ENCODE measurements at regions not wholly inside any gene's neighbourhood (a gene's known extent, or its start where the extent isn't known, plus 50 kb on each side); places are given as distances from the start of the nearest gene placed in this dataset.

DNA sequence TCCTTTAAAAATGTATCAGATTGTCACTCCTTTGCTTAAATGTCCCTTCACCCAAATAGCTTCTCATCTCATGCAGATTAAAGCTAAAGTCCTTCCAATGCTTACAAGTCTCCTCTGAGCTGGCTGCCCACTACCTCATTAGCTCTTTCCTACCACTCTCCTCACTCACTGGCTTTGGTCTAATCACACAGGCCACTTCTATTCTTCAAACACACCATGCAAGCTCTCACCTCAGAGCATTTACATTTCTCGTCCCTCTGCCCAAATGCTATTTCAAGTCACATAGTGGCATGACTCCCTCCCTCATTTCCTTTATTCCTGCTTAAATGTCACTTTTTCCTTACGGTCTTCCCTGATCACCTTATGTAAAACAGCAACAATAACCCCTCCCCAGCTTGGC, 110.6 kb upstream of the CMC1 start:
- ATAC-seq (ENCODE audit: low read depth) (no peak), DNase-seq (ENCODE audit: low spot score in 2 of 2) (no peak)
- no peaks in the 10 kb centered on the region for H3K4me1 Mint-ChIP-seq
- H3K27ac Mint-ChIP-seq, result no peak overlapping the region
- no peak overlapping the region for H3K4me3 Mint-ChIP-seq
- no peaks in the 10 kb centered on the region for H3K27me3 Mint-ChIP-seq
- no peaks in the 10 kb centered on the region for H3K9me3 Mint-ChIP-seq
- no peaks in the 10 kb centered on the region for H3K36me3 Mint-ChIP-seq

DNA sequence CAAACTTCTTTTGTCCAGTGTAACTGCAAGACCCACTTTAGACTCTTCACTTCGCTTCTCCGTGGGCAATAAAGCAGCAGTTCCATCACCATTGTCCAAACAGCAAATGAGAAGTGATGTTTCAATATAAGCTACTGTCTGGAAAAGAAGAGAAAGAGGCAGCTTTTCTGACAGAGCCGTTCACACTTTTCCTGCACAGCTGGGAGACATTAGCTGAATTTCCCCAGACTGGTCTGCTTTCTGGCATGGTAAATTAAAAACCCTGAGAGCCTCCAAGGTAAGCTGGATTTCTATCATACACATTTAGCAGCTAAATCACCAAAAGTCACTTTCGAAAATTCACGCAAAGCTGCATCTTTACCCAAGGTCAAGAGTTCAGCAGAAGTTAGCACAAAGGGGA, 108.5 kb upstream of the CMC1 start:
- ATAC-seq (ENCODE audit: low read depth), result no peak
- no peaks in the 10 kb centered on the region for H3K27me3 Mint-ChIP-seq
- H3K36me3 Mint-ChIP-seq, result no peaks in the 10 kb centered on the region
- H3K4me3 Mint-ChIP-seq, result no peak overlapping the region
- H3K4me1 Mint-ChIP-seq, result no peaks in the 10 kb centered on the region
- no peaks in the 10 kb centered on the region for H3K9me3 Mint-ChIP-seq
- no peak overlapping the region for H3K27ac Mint-ChIP-seq
- DNase-seq (ENCODE audit: low spot score in 2 of 2), result no peak

DNA sequence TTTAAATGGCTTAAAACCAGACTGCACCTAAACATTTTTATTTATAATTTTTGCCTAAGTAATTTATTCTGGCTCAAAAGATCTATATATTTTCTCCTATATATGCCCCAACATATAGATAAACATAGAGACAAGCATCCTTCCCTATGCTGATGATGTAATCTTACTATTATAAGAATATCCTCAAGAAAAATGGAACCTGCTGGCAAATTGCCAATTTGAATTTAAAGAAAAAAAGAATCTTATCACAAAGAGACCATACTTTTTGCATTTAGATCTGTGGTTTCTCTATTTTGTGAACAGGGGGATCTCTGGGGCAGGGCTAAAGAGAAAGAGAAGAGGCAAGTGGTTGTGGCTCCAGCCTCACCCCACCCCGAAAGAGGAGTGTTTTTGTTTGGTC, 107.2 kb upstream of the CMC1 start:
- ATAC-seq (ENCODE audit: low read depth), result no peak
- H3K36me3 Mint-ChIP-seq, result no peaks in the 10 kb centered on the region

GRCh38 chr3:28134792-28135375, 106.5 kb upstream of the CMC1 start:
- no peaks in the 10 kb centered on the region for H3K27me3 Mint-ChIP-seq
- no peak overlapping the region for H3K4me3 Mint-ChIP-seq
- H3K27ac Mint-ChIP-seq, result no peak overlapping the region
- H3K9me3 Mint-ChIP-seq, result no peaks in the 10 kb centered on the region
- H3K36me3 Mint-ChIP-seq, result no peaks in the 10 kb centered on the region
- ATAC-seq (ENCODE audit: low read depth) (no peak), DNase-seq (ENCODE audit: low spot score in 2 of 2) (no peak)
- no peaks in the 10 kb centered on the region for H3K4me1 Mint-ChIP-seq

More for the DNA sequence above, 107.2 kb upstream of the CMC1 start:
- DNase-seq (ENCODE audit: low spot score in 2 of 2), result no peak
- Mint-ChIP-seq H3K4me1 (no peaks in the 10 kb centered on the region), H3K27ac (no peak overlapping the region), H3K27me3 (no peaks in the 10 kb centered on the region), H3K4me3 (no peak overlapping the region), H3K9me3 (no peaks in the 10 kb centered on the region)

DNA sequence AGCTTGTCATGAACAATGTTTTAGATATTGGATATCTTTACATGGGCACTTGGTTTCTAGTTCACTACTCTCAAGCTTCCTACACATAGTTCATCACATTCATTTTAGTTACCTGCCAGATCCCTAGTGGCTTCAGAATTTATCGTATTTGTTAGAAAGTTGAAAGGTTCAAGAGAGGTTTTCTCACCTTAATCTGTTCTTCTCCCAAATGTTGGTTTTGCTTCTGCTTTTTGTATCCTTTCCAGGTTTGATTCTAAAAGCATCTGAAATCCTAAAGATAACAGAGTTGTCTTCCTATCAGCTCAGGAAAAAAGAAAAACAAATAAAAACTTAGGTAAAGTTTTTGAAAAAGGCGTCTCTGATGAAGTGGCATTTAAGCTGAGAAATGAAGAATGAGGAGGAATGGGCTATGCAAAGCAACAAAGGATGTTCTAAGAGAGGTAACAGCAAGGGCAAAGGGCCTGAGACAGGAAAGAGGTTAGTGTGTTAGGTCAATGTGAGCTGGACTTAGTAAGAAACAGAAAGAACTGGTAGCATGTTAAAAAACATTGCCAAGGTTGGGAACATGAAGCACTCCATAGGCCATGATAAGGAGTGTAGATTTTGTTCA, 104.7 kb upstream of the CMC1 start:
- Mint-ChIP-seq H3K36me3 (no peaks in the 10 kb centered on the region), H3K9me3 (no peaks in the 10 kb centered on the region), H3K4me1 (no peaks in the 10 kb centered on the region), H3K27ac (no peak overlapping the region), H3K4me3 (no peak overlapping the region), H3K27me3 (peaks cover 2% of the 10 kb centered on the region)
- ATAC-seq (ENCODE audit: low read depth) (no peak), DNase-seq (ENCODE audit: low spot score in 2 of 2) (no peak)

GRCh38 chr3:28138043-28138610, 103.3 kb upstream of the CMC1 start:
- DNase-seq (ENCODE audit: low spot score in 2 of 2), result no peak
- Mint-ChIP-seq H3K27me3 (peaks cover 2% of the 10 kb centered on the region), H3K27ac (no peak overlapping the region), H3K9me3 (no peaks in the 10 kb centered on the region), H3K36me3 (no peaks in the 10 kb centered on the region), H3K4me3 (no peak overlapping the region), H3K4me1 (no peaks in the 10 kb centered on the region)
- no peak for ATAC-seq (ENCODE audit: low read depth)

DNA sequence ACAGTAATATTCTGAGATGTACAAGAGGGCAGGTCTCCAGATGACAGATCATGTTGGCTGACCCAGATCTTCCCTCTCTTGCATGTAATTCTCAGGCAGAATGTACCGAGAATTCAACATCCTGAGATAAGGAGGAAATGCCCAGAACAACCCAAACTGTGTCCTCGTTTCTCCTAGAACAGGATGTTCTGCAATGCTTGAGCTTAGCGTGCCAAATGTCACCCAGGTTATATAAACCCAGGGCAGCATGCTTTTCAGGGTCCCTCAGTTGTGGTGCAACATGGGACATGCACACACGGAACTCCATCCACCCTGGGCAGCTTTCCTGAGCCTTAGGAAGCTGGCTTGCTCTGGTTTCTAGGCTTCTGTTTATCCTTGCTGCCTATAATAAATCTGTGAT, 102.1 kb upstream of the CMC1 start:
- Mint-ChIP-seq H3K27ac (no peak overlapping the region), H3K4me1 (no peaks in the 10 kb centered on the region), H3K4me3 (no peak overlapping the region), H3K36me3 (no peaks in the 10 kb centered on the region), H3K9me3 (no peaks in the 10 kb centered on the region), H3K27me3 (peaks cover 2% of the 10 kb centered on the region)
- no peak for ATAC-seq (ENCODE audit: low read depth)
- no peak for DNase-seq (ENCODE audit: low spot score in 2 of 2)

- no peak for DNase-seq (ENCODE audit: low spot score in 2 of 2)
- H3K9me3 Mint-ChIP-seq, result no peaks in the 10 kb centered on the region
- no peaks in the 10 kb centered on the region for H3K36me3 Mint-ChIP-seq
- H3K4me1 Mint-ChIP-seq, result no peaks in the 10 kb centered on the region
- no peak overlapping the region for H3K27ac Mint-ChIP-seq
- no peak overlapping the region for H3K4me3 Mint-ChIP-seq
- ATAC-seq (ENCODE audit: low read depth), result no peak
- peaks cover 2% of the 10 kb centered on the region for H3K27me3 Mint-ChIP-seq
Observed at GRCh38 chr3:28139967-28140634, 101.3 kb upstream of the CMC1 start.

GRCh38 chr3:28140664-28141063, 100.8 kb upstream of the CMC1 start:
- no peak for DNase-seq (ENCODE audit: low spot score in 2 of 2)
- peaks cover 2% of the 10 kb centered on the region for H3K27me3 Mint-ChIP-seq
- H3K9me3 Mint-ChIP-seq, result no peaks in the 10 kb centered on the region
- no peak overlapping the region for H3K27ac Mint-ChIP-seq
- ATAC-seq (ENCODE audit: low read depth), result no peak
- H3K36me3 Mint-ChIP-seq, result no peaks in the 10 kb centered on the region
- no peak overlapping the region for H3K4me3 Mint-ChIP-seq
- H3K4me1 Mint-ChIP-seq, result no peaks in the 10 kb centered on the region

- ATAC-seq (ENCODE audit: low read depth) (no peak), DNase-seq (ENCODE audit: low spot score in 2 of 2) (no peak)
- Mint-ChIP-seq H3K4me3 (no peak overlapping the region), H3K9me3 (no peaks in the 10 kb centered on the region), H3K4me1 (no peaks in the 10 kb centered on the region), H3K27me3 (peaks cover 1% of the 10 kb centered on the region), H3K36me3 (no peaks in the 10 kb centered on the region), H3K27ac (no peak overlapping the region)
Observed at GRCh38 chr3:28149960-28150359, 91.5 kb upstream of the CMC1 start.

DNA sequence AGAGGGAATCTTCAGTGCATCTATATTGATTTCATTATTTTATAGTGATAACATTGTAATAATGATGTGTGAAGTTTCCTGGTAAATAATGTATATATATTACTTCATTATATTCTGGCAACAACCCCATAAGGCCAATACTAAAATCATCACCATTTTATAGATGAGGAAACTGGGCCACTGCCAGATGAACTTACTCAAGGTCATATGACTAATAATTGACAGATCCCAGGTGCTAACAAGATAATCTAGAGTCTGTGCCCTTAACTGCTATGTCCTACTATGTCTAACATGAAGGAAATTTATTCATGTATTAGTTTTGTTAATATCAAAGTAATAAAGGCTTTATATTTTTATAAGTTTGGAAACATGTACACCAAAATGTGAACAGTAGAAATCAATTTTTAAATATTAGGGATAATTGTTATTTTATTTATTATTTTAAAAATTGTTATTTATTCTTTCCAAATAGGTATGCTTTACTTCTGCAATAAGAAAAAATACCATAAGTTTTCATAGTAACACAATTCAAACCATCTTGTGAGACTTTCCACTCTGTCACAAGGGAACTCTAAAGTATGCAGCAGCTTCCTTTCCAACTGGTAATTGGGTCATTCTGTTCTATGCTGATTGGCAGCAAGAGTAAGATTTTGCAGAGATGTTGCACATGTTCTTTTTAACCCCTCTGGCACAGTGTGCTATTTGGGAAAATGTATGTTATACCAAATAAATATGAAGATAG, 90.8 kb upstream of the CMC1 start:
- Mint-ChIP-seq H3K4me1 (no peaks in the 10 kb centered on the region), H3K4me3 (no peak overlapping the region), H3K9me3 (no peaks in the 10 kb centered on the region), H3K36me3 (no peaks in the 10 kb centered on the region), H3K27ac (no peak overlapping the region), H3K27me3 (peaks cover 5% of the 10 kb centered on the region)
- ATAC-seq (ENCODE audit: low read depth) (no peak), DNase-seq (ENCODE audit: low spot score in 2 of 2) (no peak)

- no peak for ATAC-seq (ENCODE audit: low read depth)
- no peak overlapping the region for H3K4me3 Mint-ChIP-seq
- H3K27me3 Mint-ChIP-seq, result peaks cover 5% of the 10 kb centered on the region
Observed at GRCh38 chr3:28151207-28151550, 90.2 kb upstream of the CMC1 start.

GRCh38 chr3:28151608-28152228, 89.7 kb upstream of the CMC1 start:
- no peaks in the 10 kb centered on the region for H3K4me1 Mint-ChIP-seq
- DNase-seq (ENCODE audit: low spot score in 2 of 2) (no peak), ATAC-seq (ENCODE audit: low read depth) (no peak)
- no peaks in the 10 kb centered on the region for H3K9me3 Mint-ChIP-seq
- H3K27me3 Mint-ChIP-seq, result peaks cover 4% of the 10 kb centered on the region
- H3K36me3 Mint-ChIP-seq, result no peaks in the 10 kb centered on the region
- H3K4me3 Mint-ChIP-seq, result no peak overlapping the region
- no peak overlapping the region for H3K27ac Mint-ChIP-seq

More at GRCh38 chr3:28151207-28151550, 90.2 kb upstream of the CMC1 start:
- H3K27ac Mint-ChIP-seq, result no peak overlapping the region
- H3K4me1 Mint-ChIP-seq, result no peaks in the 10 kb centered on the region
- DNase-seq (ENCODE audit: low spot score in 2 of 2), result no peak
- H3K36me3 Mint-ChIP-seq, result no peaks in the 10 kb centered on the region
- no peaks in the 10 kb centered on the region for H3K9me3 Mint-ChIP-seq

- no peaks in the 10 kb centered on the region for H3K4me1 Mint-ChIP-seq
- no peak overlapping the region for H3K27ac Mint-ChIP-seq
- peaks cover 1% of the 10 kb centered on the region for H3K36me3 Mint-ChIP-seq
- ATAC-seq (ENCODE audit: low read depth) (no peak), DNase-seq (ENCODE audit: low spot score in 2 of 2) (no peak)
- H3K9me3 Mint-ChIP-seq, result peaks cover 4% of the 10 kb centered on the region
- peaks cover 6% of the 10 kb centered on the region for H3K27me3 Mint-ChIP-seq
- no peak overlapping the region for H3K4me3 Mint-ChIP-seq
Observed at GRCh38 chr3:28155631-28156030, 85.8 kb upstream of the CMC1 start.
